Mesendoderm (in vitro differentiated cells): ENCODE measurements at regions not wholly inside any gene's neighbourhood (a gene's known extent, or its start where the extent isn't known, plus 50 kb on each side); places are given as distances from the start of the nearest gene placed in this dataset. TPM values are rescaled to one million over a fixed set of nuclear protein-coding genes. Genes with fewer than 3 reads are reported as not detected.
"Not testable (repeated sequence)": the region's sequence is repeated elsewhere in the genome, so short reads cannot be mapped to it uniquely, and the experiment has no call there.

Experiments
- DNase-seq: peaks from one replicate; pipeline ENCODE4 v3.0.0; 2013
- H2AK5ac ChIP-seq: 2 replicates; pipeline ENCODE4 v1.6.1; 2013; ENCODE audit warnings: low read length, inconsistent platforms
- H2BK120ac ChIP-seq: 2 replicates; pipeline ENCODE4 v1.6.1; 2013; ENCODE audit warnings: low read depth, mild to moderate bottlenecking, low read length, moderate library complexity, mixed read lengths
- H2BK15ac ChIP-seq: replicated peaks from 2 replicates; pipeline ENCODE4 v1.6.1; 2013; ENCODE audit warnings: low read depth, mild to moderate bottlenecking, moderate library complexity
- H2BK5ac ChIP-seq: 2 replicates; pipeline ENCODE4 v1.6.1; 2013; ENCODE audit warnings: low read length, inconsistent platforms
- H3K18ac ChIP-seq: 2 replicates; pipeline ENCODE4 v1.6.1; 2013; ENCODE audit warnings: mild to moderate bottlenecking, low read length, mixed read lengths
- H3K23ac ChIP-seq: one replicate; pipeline ENCODE4 v1.6.1; 2013; ENCODE audit warnings: low read length
- H3K27ac ChIP-seq: 2 replicates; pipeline ENCODE4 v1.5.1; 2013; ENCODE audit warnings: low read depth, mild to moderate bottlenecking, inconsistent platforms, low read length, moderate library complexity
- H3K27me3 ChIP-seq: 2 replicates; pipeline ENCODE4 v1.6.1; 2013; ENCODE audit warnings: low read length, control low read depth, mild to moderate bottlenecking, inconsistent platforms; ENCODE audit not compliant: insufficient read depth, poor library complexity
- H3K36me3 ChIP-seq: 2 replicates; pipeline ENCODE4 v1.6.1; 2013; ENCODE audit warnings: low read length, inconsistent platforms; ENCODE audit not compliant: control insufficient read depth, insufficient read depth
- H3K4ac ChIP-seq: one replicate; pipeline ENCODE4 v1.6.1; 2013; ENCODE audit warnings: low read depth, mild to moderate bottlenecking, low read length, moderate library complexity
- H3K4me1 ChIP-seq: 2 replicates; pipeline ENCODE4 v1.6.1; 2013; ENCODE audit warnings: low read depth, low read length, inconsistent platforms; ENCODE audit not compliant: control insufficient read depth
- H3K4me2 ChIP-seq: 2 replicates; pipeline ENCODE4 v1.6.1; 2013; ENCODE audit warnings: low read length
- H3K4me3 ChIP-seq: 2 replicates; pipeline ENCODE4 v1.5.1; 2013; ENCODE audit warnings: mild to moderate bottlenecking, low read length
- H3K56ac ChIP-seq: one replicate; pipeline ENCODE4 v1.6.1; 2013; ENCODE audit warnings: low read length
- H3K79me1 ChIP-seq: 2 replicates; pipeline ENCODE4 v1.6.1; 2013; ENCODE audit warnings: low read length, inconsistent platforms
- H3K79me2 ChIP-seq: 2 replicates; pipeline ENCODE4 v1.6.1; 2013; ENCODE audit warnings: mild to moderate bottlenecking, low read length; ENCODE audit not compliant: control insufficient read depth, insufficient read depth
- H3K9ac ChIP-seq: 2 replicates; pipeline ENCODE4 v1.6.1; 2013; ENCODE audit warnings: low read length, inconsistent platforms
- H4K5ac ChIP-seq: one replicate; pipeline ENCODE4 v1.6.1; 2013; ENCODE audit warnings: low read length
- H4K8ac ChIP-seq: one replicate; pipeline ENCODE4 v1.6.1; 2013; ENCODE audit warnings: low read depth, mild to moderate bottlenecking, control low read depth, low read length, moderate library complexity
- WGBS: extraction: QIAGEN DNeasy Blood & Tissue Kit; methylation state at CpG from one replicate; pipeline ENCODE4 v1.1.7; 2013; ENCODE audit warnings: low lambda C conversion rate, missing lambda C conversion rate; ENCODE audit not compliant: insufficient coverage; ENCODE audit errors: extremely low coverage; 5-methylcytosine and 5-hydroxymethylcytosine counted together
- small RNA-seq: library from polyadenylated mRNA; stranded (forward); fragments of <200 nt; extraction: miRNeasy Mini kit (QIAGEN cat#:217004); gene quantifications from one replicate; pipeline ENCODE3, GENCODE V24; 2013; ENCODE audit not compliant: insufficient read depth

- H4K8ac ChIP-seq = not testable (repeated sequence)
These were observed 604.5 kb downstream of the TUBA3C start for GRCh38 chr13:18577103-18577502.

GRCh38 chr13:18567890-18568289 lies 613.7 kb downstream of the TUBA3C start:
- H3K18ac ChIP-seq, H3K23ac ChIP-seq, H3K4me3 ChIP-seq, DNase-seq, H3K9ac ChIP-seq, H3K4me2 ChIP-seq, H3K79me1 ChIP-seq, H2BK5ac ChIP-seq, H3K27ac ChIP-seq, H4K5ac ChIP-seq, H2BK120ac ChIP-seq, H3K4me1 ChIP-seq, H3K79me2 ChIP-seq, H3K56ac ChIP-seq, H2AK5ac ChIP-seq, H3K4ac ChIP-seq, H4K8ac ChIP-seq, H3K27me3 ChIP-seq, H2BK15ac ChIP-seq, H3K36me3 ChIP-seq: not testable (repeated sequence)
- whole genome bisulfite sequencing = no CpG with 5 or more reads among the region's 30 CpGs

More at GRCh38 chr13:18577103-18577502, 604.5 kb downstream of the TUBA3C start:
- not testable (repeated sequence) for H2BK5ac ChIP-seq, H3K4me2 ChIP-seq, H3K9ac ChIP-seq, H3K23ac ChIP-seq, H3K36me3 ChIP-seq, H3K27me3 ChIP-seq, H2AK5ac ChIP-seq, H3K56ac ChIP-seq, H2BK120ac ChIP-seq, H3K79me1 ChIP-seq, H3K79me2 ChIP-seq, H3K4ac ChIP-seq, H4K5ac ChIP-seq, DNase-seq, H3K18ac ChIP-seq, H3K27ac ChIP-seq, H3K4me1 ChIP-seq, H2BK15ac ChIP-seq, H3K4me3 ChIP-seq
- WGBS = no CpG with 5 or more reads among the region's 1 CpG

Small RNA genes in the stretch of these regions (small RNA-seq; reads per million reads assigned to genes)
- gene LINC00328-2P (not detected), gene RNA5SP24 (not detected), gene RNU6-55P (not detected), gene RNU6-76P (not detected)
